Right kidney (tissue), 1 donor: ENCODE measurements at regions not wholly inside any gene's neighbourhood (a gene's known extent, or its start where the extent isn't known, plus 50 kb on each side); places are given as distances from the start of the nearest gene placed in this dataset.
"Not testable (repeated sequence)": the region's sequence is repeated elsewhere in the genome, so short reads cannot be mapped to it uniquely, and the experiment has no call there.

Experiments
- DNase-seq: peaks from one replicate; pipeline ENCODE4 v3.0.0-alpha.2; 2016

DNA sequence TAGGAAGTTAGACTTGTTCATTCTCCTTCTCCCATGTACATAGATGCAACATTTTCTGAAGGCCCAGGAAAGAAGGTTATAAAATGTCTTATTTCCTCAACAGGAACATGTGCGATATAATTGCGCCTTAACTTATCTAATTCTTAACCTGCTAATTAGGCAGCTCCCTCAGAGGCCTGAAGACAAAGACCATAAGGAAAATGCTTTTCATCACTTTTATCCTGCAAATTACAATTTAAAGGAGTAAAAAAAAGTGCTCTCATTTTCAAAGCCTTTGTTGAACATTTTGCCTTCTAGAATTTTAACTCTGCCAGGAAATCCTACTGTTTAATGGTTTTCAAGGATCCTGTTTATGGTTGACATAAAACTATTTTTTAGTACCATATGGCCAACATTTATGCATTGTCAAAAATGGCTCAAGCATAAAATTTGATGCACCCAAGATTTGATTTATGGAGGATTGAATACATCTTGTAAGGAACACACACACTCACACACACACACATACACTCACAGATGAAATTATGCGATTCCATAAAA lies 660.4 kb upstream of the TMEM132C start:
- DNase-seq, result no peak

DNA sequence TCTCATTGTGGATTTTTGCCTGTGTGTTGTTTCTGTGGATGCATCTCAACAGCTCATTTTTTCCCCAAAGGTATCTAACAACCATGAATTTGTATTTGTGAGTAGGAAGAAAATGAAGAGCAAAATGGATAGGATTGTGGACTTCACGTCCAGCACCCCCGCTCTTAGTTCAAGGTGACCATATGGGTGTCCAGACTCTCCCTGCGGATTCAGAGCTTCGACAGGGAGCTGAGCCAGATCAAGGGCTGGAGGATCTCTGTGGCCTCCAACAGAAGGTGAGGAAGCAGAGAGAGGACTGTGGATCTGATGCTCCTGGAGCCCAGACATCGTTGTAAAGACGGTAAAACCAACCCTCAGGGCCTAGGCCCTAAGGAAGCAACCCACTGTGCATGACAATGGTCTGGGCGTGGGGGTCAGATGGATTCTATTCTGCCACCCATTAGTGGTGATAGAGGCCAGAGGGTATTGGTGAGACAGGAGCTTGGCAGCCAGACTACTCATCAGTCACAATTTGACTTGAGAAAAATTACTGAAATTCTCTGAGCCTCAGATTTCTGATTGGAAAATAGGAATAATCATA lies 659.7 kb upstream of the TMEM132C start:
- DNase-seq, result no peak

DNA sequence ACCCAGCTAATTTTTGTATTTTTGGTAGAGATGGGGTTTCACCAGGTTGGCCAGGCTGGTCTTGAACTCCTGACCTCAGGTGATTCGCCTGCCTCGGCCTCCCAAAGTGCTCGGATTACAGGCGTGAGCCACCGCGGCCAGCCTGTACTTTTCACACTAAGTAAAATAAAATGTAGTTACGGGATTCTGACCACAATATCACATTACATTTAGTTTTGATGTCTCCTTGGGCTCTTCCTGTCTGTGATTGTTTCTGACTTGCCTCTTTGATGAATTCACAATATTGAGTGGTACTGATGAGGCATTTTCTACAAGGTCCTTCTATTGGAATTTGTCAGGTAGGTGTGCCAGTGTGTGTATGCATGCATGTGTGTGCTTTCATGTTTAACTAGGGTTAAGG lies 658.6 kb upstream of the TMEM132C start:
- not testable (repeated sequence) for DNase-seq

DNA sequence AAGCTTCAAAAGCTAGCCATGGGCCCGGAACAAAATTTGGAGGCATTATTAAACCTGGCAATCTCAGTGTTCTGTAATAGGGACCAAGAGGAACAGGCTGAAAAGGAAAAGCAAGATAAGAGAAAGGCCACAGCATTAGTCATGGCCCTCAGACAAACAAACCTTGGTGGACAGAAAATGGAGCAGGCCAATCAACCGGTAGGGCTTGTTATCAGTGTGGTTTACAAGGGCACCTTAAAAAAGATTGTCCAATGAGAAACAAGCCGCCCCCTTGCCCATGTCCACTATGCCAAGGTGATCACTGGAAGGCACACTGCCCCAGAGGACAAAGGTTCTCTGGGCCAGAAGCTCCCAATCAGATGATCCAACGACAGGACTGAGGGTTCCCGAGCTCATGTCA lies 653.9 kb upstream of the TMEM132C start:
- no peak for DNase-seq

DNA sequence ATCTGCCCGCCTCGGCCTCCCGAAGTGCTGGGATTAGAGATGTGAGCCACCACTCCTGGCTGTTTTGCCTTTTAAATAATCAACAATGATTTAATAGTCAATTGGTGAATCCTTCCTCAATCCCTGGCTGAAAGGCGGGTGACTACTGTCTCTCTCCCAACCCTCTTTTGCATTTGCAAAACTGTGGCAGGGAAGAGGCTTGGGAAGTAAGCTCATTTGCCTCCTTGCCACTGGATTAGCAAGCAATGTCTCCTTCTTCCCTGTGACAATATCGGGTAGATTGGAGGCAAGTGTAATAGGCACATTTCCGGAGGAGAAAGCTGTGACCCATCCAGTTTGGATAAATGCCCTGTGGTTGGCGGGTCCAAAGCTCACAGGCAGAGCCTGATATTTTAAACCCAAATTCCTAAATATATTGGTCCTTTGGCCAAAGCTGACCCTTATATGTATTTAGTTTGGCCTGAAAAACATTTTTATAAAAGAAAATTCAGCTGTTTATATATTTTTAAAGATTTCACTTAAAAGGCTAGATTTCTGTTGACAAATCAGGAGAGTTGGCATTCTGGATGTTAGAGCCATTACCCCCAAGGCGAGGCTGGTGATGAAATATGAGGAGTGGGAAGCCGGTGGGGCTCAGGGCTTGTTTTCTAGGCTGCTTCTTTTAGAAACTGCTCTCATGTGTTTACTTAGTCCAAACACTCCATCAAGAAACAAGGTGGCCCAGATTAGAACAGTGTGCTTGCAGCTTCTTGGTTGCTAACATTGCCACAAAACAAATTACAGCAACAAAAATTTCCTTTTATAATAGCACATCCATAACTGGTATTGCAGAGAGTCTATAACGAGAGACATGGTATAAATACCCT lies 646.9 kb upstream of the TMEM132C start:
- no peak for DNase-seq

DNA sequence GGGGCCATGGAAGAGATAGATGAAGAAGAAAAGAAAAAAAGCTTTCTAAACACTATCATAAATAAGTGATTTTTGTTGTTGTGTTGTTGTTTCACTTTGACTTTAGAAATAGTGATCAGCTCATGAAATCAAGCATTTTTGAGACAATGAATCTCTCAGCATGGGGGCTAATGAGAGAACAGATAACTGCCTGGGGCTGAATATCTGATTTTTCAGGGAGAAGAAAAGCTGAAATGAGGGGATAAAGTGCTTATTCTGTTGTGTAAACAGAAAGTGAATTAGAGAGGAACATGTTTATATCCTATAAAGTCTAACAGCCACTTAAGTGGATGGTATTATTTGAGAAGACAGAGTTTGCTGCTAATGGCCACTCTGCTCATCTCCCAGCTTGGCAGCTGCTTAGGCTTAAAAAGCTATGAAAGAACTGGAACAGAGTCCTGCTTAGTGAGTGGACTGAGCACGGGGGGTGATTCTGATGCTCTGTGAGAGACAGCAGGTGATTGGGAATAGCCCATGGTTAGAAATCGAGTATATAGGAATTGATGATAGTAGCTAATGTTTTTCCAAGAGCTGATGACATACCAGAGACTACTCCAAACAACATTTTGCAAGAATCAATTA lies 646.1 kb upstream of the TMEM132C start:
- DNase-seq, result no peak

DNA sequence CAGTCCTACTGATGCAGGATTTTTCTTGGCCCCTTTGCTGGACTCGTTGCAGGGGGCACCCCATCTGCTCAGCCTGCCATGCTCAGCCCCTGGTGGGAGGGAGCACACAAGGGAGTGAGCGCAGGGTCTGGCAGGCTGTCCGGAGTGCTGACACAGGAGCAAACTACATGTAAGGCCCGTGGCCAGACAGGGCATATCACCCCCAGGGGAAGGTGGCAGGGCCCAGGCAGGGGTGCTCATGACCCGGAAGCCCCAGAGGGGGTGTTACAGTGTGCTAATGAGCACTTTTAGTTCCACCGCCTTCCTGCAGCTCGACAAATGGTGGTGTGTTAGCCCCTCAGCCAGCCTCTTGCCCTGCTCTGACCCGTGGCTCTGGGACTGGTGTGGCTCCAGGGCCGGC lies 645.6 kb upstream of the TMEM132C start:
- DNase-seq, result no peak

DNA sequence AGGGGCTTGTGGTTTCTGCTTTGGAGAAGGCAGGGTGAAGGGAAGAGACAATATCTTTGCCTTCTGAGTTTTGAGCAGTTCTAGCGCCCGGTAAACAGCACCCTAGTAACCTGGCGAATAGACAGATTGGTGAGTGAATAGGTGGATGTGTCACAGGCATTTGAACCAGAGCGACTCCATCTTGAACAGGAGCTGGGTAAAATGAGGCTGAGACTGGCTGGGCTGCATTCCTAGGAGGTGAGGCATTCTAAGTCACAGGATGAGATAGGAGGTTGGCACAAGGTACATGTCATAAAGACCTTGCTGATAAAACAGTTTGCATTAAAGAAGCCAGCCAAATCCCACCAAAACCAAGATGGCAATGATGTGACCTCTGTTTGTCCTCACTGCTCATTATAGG lies 643.6 kb upstream of the TMEM132C start:
- DNase-seq, result no peak

DNA sequence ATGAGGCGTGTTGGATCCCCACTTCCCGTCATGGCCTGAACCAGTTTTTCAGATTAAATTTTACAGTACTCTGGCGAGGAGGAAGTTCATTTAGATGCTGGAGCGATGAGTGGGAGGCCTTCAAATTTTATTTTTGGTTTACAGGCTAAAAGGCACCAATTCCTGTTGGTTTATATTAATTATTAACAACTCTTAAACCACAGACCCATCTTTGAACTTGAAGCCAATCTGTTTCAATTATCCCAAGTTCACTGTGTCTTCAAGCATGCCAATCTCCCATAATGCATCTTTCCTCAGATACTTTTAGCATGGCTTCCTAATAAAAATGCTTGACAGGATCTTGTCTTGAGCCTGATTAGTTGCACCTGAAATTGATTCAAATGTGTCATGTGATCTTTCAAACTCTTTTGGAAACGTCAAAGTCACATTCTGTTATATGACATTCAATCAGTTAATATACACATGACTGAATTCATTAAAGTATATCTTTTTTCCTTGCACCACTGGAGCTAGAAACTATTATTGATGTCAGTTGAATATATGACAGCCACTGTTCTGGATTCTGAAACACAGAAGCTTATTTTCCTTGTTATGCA lies 641.7 kb upstream of the TMEM132C start:
- no peak for DNase-seq

DNA sequence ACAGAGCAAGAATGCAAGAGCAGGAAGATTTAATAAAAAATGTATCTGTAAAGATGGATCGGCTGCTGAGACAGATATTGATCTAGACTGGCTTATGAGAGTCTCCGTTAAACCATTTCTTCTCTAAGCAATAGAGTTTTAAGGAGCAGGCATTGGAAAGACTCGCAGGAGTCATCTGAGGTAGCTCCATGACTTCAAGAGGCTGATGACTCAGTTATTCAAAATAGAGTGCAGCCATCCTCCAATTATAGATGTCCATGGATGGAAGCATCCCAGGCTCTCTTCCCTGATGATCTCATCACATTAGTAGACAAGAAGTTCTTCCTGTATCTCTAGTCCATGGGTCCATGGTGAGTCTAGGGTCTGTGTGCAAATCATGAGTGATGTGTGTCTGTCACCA lies 638.3 kb upstream of the TMEM132C start:
- DNase-seq, result no peak

DNA sequence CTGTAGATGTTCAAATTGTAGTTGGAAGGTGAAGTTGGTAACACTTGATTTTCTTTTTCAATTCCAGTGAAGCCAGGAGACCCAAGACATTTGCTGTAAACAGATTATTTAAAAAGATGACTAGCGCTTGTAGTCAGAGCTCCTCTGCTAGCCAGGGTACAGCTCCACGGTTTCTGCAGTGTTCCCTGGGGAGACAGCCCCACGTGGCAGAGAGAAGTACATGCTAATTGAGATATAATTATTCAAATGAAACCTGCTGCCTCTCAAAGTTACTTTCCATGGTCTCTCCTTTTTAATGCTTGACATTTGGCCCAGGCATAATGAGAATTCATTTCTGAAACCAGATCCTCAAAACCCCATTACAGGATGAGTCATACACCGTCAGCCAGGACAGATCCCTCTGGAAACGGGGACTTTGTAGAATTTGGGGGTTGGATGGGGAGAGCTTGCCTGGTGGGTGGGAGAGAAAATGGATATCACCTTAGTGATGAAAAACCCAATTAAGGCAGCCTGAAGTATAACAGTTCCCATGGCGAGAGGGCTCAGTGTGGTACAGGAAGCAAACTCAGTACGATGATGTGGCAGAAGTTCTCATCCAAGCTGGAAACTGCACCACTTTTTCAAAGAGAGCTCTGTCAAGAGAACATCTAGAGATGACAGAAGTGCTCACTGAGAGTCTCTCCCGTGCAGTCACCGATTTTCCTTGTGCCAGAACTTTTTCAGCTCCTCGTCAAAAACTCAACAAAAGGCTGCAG lies 637.7 kb upstream of the TMEM132C start:
- no peak for DNase-seq

DNA sequence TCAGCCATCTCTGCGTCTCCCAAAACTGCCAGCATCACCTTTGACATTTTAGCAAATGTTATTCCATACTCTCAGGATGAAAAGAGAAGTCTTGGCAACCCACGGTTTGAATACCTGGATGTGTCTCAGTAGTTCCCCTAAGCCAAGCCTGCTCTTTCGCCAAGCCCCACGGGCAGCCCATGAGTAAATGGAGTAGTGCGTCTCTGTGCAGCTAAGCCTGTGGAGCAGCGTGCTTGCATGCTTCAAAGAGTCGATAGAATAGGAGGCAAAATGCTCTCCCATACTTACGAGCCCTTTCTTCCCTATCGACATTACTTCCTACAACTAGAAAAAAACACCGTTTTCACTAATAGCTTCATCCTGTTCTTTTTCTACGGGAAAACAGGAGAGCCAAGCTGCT lies 634.5 kb upstream of the TMEM132C start:
- no peak for DNase-seq

DNA sequence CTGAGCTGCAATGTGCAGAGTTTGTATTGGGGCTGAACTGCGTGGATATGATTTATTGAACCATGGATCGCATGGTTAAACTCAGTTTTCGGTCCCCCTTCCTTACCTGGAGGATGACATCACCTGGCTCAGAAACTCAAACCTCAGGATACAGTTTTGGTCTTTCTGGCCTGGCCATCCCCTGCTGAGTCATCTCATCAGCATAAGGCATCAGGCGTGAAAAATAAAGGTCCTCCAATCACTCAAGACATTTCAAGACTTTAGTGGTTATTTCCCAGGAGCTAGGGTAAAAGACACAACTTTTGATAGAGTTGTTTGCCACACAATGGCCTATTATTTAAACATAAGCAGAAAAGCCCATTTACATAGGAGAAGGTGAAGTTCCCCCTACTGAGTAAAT lies 631.1 kb upstream of the TMEM132C start:
- DNase-seq, result no peak

DNA sequence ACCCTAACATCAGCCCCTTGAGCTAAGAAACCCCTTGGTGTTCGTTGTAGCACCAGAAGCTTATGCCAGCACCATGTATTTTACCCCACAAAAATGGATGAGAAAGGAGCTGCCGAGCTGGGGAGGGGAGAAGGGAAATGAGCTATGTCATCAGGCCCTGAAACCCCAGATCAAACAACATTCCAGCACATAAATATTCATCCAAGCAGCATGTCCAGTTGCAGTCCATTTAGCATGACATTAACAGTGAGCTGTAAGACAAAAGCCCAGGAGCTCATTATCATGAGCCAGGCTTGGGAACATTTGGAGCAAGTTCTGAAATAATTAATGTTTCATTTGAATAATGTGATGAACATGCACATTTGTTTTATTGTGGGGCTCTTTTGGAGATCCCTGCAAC lies 630.1 kb upstream of the TMEM132C start:
- no peak for DNase-seq

DNA sequence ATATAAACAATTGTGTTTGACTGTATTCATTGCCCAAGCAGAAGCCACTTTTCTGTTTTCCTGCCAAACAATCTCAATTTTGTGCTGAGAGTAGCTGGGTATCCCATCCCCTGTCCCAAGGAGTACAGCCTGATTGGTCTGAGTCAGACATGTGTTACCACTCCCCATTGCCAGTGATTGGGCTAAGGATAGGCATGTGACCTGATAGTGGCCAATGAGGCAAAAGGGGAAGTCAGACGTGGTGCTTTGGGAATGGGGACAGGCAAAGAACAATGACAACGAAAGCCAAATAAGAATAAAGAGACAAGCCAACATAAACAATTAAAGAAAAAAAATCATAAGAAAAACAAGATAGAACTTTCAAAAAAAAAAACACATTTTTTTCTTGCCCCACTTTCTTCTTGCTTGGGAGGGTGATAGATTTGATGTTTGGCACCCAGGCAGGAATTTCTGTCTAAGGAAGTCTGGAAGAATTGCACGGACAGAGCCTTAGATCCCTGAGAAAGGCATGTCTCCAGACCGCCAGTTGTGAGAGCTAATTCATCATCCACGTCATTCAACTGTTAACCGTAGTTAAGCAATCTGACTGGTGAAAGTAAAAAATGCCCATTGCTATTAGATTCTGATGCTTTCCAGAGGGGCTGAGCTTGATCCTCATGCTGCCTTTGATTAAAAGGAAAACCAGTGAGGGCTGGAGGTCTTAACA lies 626.6 kb upstream of the TMEM132C start:
- no peak for DNase-seq

DNA sequence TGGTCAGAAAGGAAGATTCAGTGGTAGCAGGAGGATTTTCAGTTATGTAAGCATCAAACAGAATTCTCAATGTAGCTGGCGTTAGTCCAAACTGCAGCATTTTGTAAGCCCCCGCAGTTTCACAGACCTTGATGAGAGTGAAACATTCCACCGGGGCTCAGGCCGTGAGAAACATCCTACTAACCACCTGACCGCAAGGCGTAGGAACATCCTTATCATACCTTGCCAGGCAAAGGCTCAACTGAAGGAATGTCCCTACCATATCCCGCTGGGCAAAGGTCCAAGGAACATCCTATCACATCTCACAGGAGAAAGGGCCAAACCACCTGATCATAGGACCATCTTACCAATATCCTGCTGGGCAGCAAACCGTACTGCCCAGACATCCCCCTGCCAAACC lies 624.8 kb upstream of the TMEM132C start:
- DNase-seq, result no peak

DNA sequence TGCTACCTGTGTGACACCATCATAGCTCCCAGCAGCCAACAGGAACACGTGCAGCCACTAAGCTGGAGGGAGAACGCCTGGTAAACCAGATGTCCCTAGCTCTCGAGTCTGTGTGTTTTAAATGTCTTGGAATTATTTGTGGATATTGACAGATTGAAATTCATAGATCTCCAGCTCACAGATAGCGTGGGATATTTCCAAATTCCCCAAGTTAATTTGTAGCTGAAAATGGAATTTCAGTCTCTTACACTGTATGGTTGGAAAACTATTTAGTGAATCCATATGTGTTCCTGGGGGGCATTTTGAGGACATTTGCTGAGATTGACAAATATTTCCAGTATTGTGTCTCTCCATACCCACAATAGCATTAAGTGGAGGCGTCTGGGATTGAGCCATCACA lies 618.6 kb upstream of the TMEM132C start:
- no peak for DNase-seq

DNA sequence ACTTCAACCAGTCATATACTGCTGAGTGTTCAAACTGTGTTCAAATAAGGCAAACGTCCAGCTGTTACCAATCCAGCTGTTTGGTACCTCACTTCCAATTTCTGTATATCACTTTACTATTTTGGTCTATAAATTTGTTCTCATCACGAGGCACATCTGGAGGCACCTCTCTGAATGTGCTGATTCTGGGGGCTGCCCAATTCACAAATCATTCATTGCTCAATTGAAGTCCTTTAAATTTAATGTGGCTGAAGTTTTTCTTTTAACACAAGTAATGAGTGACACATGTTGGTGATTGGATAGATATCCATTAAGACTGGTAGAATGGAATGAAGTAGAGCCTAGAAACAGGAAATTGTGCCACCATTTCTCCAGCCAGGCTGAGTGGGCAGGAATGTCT lies 617.0 kb upstream of the TMEM132C start:
- DNase-seq, result no peak

DNA sequence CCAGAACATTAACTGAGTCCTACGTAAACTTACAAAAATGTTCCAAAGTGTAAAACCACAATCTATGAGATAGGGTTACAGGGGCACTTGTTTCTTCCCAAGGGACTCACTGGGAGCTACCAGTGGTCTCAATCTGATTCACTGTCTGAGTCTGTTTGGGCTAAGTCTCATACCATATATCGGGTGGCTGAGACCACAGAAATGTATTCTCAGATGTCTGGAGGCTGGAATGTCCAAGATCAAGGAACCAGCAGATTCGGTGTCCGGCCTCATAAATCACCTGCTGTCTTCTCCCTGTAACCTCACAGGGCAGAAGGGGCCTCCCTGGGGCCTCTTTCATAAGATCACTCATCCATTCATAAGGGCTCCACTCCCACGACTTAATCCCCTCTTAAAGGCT lies 616.3 kb upstream of the TMEM132C start:
- DNase-seq, result no peak

DNA sequence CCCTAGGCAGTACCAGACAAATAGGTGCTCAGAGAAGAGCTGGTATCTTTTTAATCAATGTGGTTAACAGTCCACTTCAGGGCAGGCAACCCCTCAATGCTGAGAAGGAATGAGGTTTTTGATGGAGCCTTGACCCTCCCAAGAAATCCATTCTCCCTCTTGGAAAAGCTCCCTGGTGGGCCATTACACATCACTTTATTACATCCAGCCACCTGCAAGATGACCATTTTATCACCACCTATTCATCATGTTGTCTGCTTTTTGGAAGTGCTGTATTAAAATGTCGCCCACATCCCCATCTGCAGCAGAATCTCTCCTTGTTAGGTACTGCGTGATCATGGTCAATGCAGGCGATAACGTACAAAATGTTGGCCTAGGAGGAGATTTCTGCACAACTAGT lies 614.7 kb upstream of the TMEM132C start:
- DNase-seq, result no peak

DNA sequence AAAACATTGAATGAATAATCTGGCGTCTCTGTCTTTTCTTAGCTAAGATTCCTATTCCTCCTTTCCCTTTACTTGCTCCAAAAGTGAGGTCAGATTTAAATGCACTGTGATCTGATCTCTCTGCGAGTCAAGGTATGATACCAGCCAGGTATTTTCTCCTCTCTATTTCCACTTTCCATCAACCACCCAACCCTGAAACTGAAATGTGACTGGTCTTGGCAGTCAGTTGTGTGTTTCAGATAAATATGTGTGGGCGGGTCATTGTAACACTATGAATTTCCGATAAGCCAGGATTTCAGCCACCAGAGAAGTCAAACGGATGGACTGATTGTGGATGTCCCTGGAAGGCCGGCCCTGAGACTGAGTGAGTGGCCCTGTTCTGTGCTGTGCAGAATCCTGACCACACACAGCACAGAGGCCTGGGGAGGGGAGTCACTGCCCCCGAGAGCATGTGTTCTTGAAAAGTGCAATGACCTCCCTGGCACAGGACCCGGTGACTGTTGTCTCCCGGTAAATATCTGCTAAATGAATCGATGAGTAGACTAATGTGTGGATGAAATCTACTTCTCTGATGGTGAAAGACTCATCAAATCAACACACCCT lies 612.5 kb upstream of the TMEM132C start:
- DNase-seq, result no peak
